HepG2 (cell line): ENCODE measurements at regions not wholly inside any gene's neighbourhood (a gene's known extent, or its start where the extent isn't known, plus 50 kb on each side); places are given as distances from the start of the nearest gene placed in this dataset.

ENCODE experiments used
- ATAC-seq: fragments of 200-7000 bp; cut with Tn5 transposase; 3 replicates; pipeline ENCODE4 v1.9.1; 2020; ENCODE audit warnings: mild to moderate bottlenecking, moderate library complexity
- BruUV-seq: library from RNA; stranded (reverse); fragments of 400-500 nt; replicated peaks from 2 replicates; lab custom pipeline; 2021; lab: Mats Ljungman, UMichigan
- CTCF ChIA-PET: fragments of 300-600 bp; formaldehyde crosslinking; extraction: SDS; loops from one replicate; lab custom pipeline; 2021; ENCODE audit warnings: low total read pairs, inconsistent platforms, low intra/inter-chr PET ratio; lab: Yijun Ruan, JAX
- POLR2A ChIA-PET: fragments of 350-600 bp; sonication (Branson Sonifier 250); formaldehyde crosslinking; loops from one replicate; lab custom pipeline; 2020; ENCODE audit warnings: antibody characterized with exemption, inconsistent platforms; lab: Yijun Ruan, JAX
- DNase-seq: peaks from one replicate; pipeline ENCODE4 v3.0.0-alpha.2; 2015; ENCODE audit warnings: low spot score
- FAIRE-seq: peaks from 3 replicates; lab custom pipeline; 2011; peaks lifted over from hg19 to GRCh38; lab: Jason Lieb, UNC
- H2AFZ ChIP-seq: one replicate; pipeline ENCODE4 v1.6.1; 2011; ENCODE audit warnings: low read length, inconsistent platforms
- H3K27ac ChIP-seq: fragments of 300-600 bp; 3 replicates; pipeline ENCODE4 v1.8.0; 2011; ENCODE audit warnings: mixed run types, mild to moderate bottlenecking, mixed read lengths, low read length, inconsistent platforms; ENCODE audit not compliant: insufficient read depth; ENCODE audit errors: extremely low read length
- H3K27me3 ChIP-seq, 2 experiments: fragments of 200-600 bp in 1 of 2; 2 replicates in 1 of 2; 3 replicates in 1 of 2; pipeline versions ENCODE4 v1.6.0 to v1.8.0; 2011; ENCODE audit warnings: low read length in 2 of 2, mild to moderate bottlenecking in 2 of 2, moderate library complexity in 2 of 2, inconsistent platforms in 1 of 2; ENCODE audit not compliant: insufficient read depth in 2 of 2, control insufficient read depth in 1 of 2
- H3K36me3 ChIP-seq, 2 experiments: fragments of 200-600 bp in 1 of 2; replicated peaks in 1 of 2; 2 replicates in 1 of 2; 3 replicates in 1 of 2; pipeline versions ENCODE4 v1.5.1 to v1.8.0; 2011; ENCODE audit warnings: low read length in 2 of 2, inconsistent platforms in 1 of 2; ENCODE audit not compliant: insufficient read depth in 2 of 2, control insufficient read depth in 1 of 2
- H3K4me1 ChIP-seq: 2 replicates; pipeline ENCODE4 v1.5.1; 2012; ENCODE audit warnings: low read length, inconsistent platforms; ENCODE audit not compliant: insufficient read depth
- H3K4me2 ChIP-seq: 2 replicates; pipeline ENCODE4 v1.6.0; 2011; ENCODE audit warnings: low read depth, low read length, inconsistent platforms
- H3K4me3 ChIP-seq, 3 experiments: fragments of 200-600 bp in 1 of 3; sonication (generic), shearing (Covaris generic) in 1 of 3; replicated peaks in 1 of 3; 2 replicates each; pipeline ENCODE4 v1.5.1; 2011 to 2016; ENCODE audit warnings: low read length in 3 of 3, inconsistent platforms in 2 of 3, low read depth in 2 of 3, mild to moderate bottlenecking in 2 of 3, control low read depth in 1 of 3, mixed read lengths in 1 of 3; ENCODE audit not compliant: insufficient read depth in 1 of 3
- H3K79me2 ChIP-seq: one replicate; pipeline ENCODE4 v1.6.1; 2011; ENCODE audit warnings: low read length, inconsistent platforms; ENCODE audit not compliant: insufficient read depth
- H3K9ac ChIP-seq: 2 replicates; pipeline ENCODE4 v1.6.0; 2011; ENCODE audit warnings: mild to moderate bottlenecking, low read depth, low read length, inconsistent platforms; ENCODE audit not compliant: insufficient read depth
- H3K9me3 ChIP-seq: 2 replicates; pipeline ENCODE4 v1.5.1; 2012; ENCODE audit warnings: mild to moderate bottlenecking, low read length
- H4K20me1 ChIP-seq: 2 replicates; pipeline ENCODE4 v1.6.0; 2011; ENCODE audit warnings: inconsistent platforms, mild to moderate bottlenecking, low read length, moderate library complexity; ENCODE audit not compliant: insufficient read depth
- REST ChIP-seq, 2 experiments: IDR thresholded peaks; 2 replicates each; pipeline ENCODE4 v1.6.1; 2011 to 2012; ENCODE audit warnings: low read length in 2 of 2, borderline replicate concordance in 1 of 2, low read depth in 1 of 2, mild to moderate bottlenecking in 1 of 2, moderate library complexity in 1 of 2
- SRF ChIP-seq: IDR thresholded peaks from 2 replicates; pipeline ENCODE4 v1.6.1; 2011; ENCODE audit warnings: mild to moderate bottlenecking, low read depth, low read length, moderate library complexity
- ZBTB7B ChIP-seq: sonication (generic); formaldehyde crosslinking; IDR thresholded peaks from 2 replicates; pipeline ENCODE4 v1.4.0; 2020; ENCODE audit warnings: missing genetic modification reagents
- ZNF276 ChIP-seq: sonication (generic); formaldehyde crosslinking; IDR thresholded peaks from 2 replicates; pipeline ENCODE4 v1.4.0; 2020; ENCODE audit warnings: mild to moderate bottlenecking, low read depth, missing genetic modification reagents
- ZNF614 ChIP-seq: IDR thresholded peaks from 2 replicates; pipeline ENCODE4 v1.6.1; 2018; ENCODE audit warnings: missing biosample characterization, missing genetic modification reagents, inconsistent platforms, borderline replicate concordance
- ZNF768 ChIP-seq: sonication (generic); formaldehyde crosslinking; IDR thresholded peaks from 2 replicates; pipeline ENCODE4 v1.4.0; 2020; ENCODE audit warnings: missing genetic modification reagents
- WGBS: methylation state at CpG from one replicate; pipeline ENCODE4 v1.1.6; 2017; ENCODE audit warnings: low lambda C conversion rate; 5-methylcytosine and 5-hydroxymethylcytosine counted together
- in situ Hi-C: cut with HindIII; loops from 2 replicates; pipeline ENCODE4 v1.10.0; 2017; ENCODE audit warnings: low pct_unique_long_range_greater_than_20kb; ENCODE audit not compliant: extremely low pct_ligation_motif_present
- intact Hi-C: fragments of 100-400 bp; cut with micrococcal nuclease; formaldehyde crosslinking; loops from one replicate; pipeline ENCODE4 v1.10.0; 2022; ENCODE audit not compliant: unreplicated experiment

- H3K36me3 ChIP-seq, result no peaks in the 10 kb centered on the region
- no peaks in the 10 kb centered on the region for H3K4me1 ChIP-seq
- CTCF ChIA-PET, result no interaction called here
- peaks cover 0 to 39% of the 10 kb centered on the region in 2 experiments for H3K27me3 ChIP-seq
- H3K27ac ChIP-seq, result no peak overlapping the region
- H3K4me3 ChIP-seq, result no peak overlapping the region
- no peak for ATAC-seq
- WGBS, result 55% methylated on average over 13 of the region's 13 CpGs
- H3K4me2 ChIP-seq, result no peak overlapping the region
- in situ Hi-C loops (no loop called here), intact Hi-C loops (loop anchor here (5.0 kb wide), 1 partner anchor 640 kb away; no protein-coding TSS in a partner anchor)
- no peak for DNase-seq
- no TSS peak for BruUV-seq
- TF ChIP-seq SRF (no peak), ZBTB7B (CRISPR knock-in tag) (no peak), ZNF276 (CRISPR knock-in tag) (no peak), ZNF768 (CRISPR knock-in tag) (no peak), ZNF614 (CRISPR knock-in tag) (no peak)
- H3K9ac ChIP-seq, result no peak overlapping the region
- POLR2A ChIA-PET, result no interaction called here
- no peak overlapping the region for H2AFZ ChIP-seq
- H3K79me2 ChIP-seq, result no peaks in the 10 kb centered on the region
- H3K9me3 ChIP-seq, result peaks cover 13% of the 10 kb centered on the region; the same call in 1 of the 2 replicates
- no peaks in the 10 kb centered on the region for H4K20me1 ChIP-seq
- FAIRE-seq, result no peak
Observed at GRCh38 chr13:111977179-111977506, 89.8 kb upstream of the SOX1 start.

GRCh38 chr13:111978546-111978945 lies 88.4 kb upstream of the SOX1 start:
- H2AFZ ChIP-seq, result no peak overlapping the region
- H3K27me3 ChIP-seq, result peaks cover 0 to 25% of the 10 kb centered on the region in 2 experiments; a peak in 3 of 5 replicates
- no peak overlapping the region for H3K9ac ChIP-seq
- TF ChIP-seq REST (IDR thresholded peaks at IDR 0.05; ENCODE audit: borderline replicate concordance in 1 of 2, low read depth in 1 of 2, low read length in 2 of 2), result no peak
- no peak overlapping the region for H3K4me3 ChIP-seq
- no peak overlapping the region for H3K27ac ChIP-seq
- CTCF ChIA-PET, result no interaction called here
- H3K4me1 ChIP-seq, result no peaks in the 10 kb centered on the region
- POLR2A ChIA-PET, result no interaction called here
- intact Hi-C loops, result loop anchor here (5.0 kb wide), 1 partner anchor 639 kb away; no protein-coding TSS in a partner anchor
- no peaks in the 10 kb centered on the region for H4K20me1 ChIP-seq
- no peaks in the 10 kb centered on the region for H3K79me2 ChIP-seq
- in situ Hi-C loops, result no loop called here
- 38% methylated on average over 4 of the region's 4 CpGs for WGBS
- H3K9me3 ChIP-seq, result peaks cover 13% of the 10 kb centered on the region; the same call in 1 of the 2 replicates
- H3K4me2 ChIP-seq, result no peak overlapping the region
- H3K36me3 ChIP-seq, result no peaks in the 10 kb centered on the region
- ATAC-seq (no peak), DNase-seq (no peak), FAIRE-seq (no peak)
- no TSS peak for BruUV-seq
